Ishikawa (cell line): ENCODE measurements at regions not wholly inside any gene's neighbourhood (a gene's known extent, or its start where the extent isn't known, plus 50 kb on each side); places are given as distances from the start of the nearest gene placed in this dataset.

Source experiments
- CREB1 ChIP-seq: IDR thresholded peaks from 2 replicates; pipeline ENCODE4 v1.6.1; 2012; ENCODE audit warnings: low read depth
- EGR1 ChIP-seq: IDR thresholded peaks from 2 replicates; pipeline ENCODE4 v1.6.1; 2012
- EP300 ChIP-seq: IDR thresholded peaks from 2 replicates; pipeline ENCODE4 v1.6.1; 2012; ENCODE audit warnings: borderline replicate concordance
- FOXM1 ChIP-seq: IDR thresholded peaks from 2 replicates; pipeline ENCODE4 v1.6.1; 2012; ENCODE audit warnings: low read depth, borderline replicate concordance
- MAX ChIP-seq: IDR thresholded peaks from 2 replicates; pipeline ENCODE4 v1.6.1; 2012
- NFIC ChIP-seq: IDR thresholded peaks from 2 replicates; pipeline ENCODE4 v1.6.1; 2012
- RAD21 ChIP-seq: IDR thresholded peaks from 2 replicates; pipeline ENCODE4 v1.6.1; 2012; ENCODE audit warnings: low read depth
- REST ChIP-seq: IDR thresholded peaks from 2 replicates; pipeline ENCODE4 v1.6.1; 2012; ENCODE audit warnings: low read depth, mild to moderate bottlenecking
- TAF1 ChIP-seq: IDR thresholded peaks from 2 replicates; pipeline ENCODE4 v1.6.1; 2012; ENCODE audit warnings: low read depth, mild to moderate bottlenecking
- TCF12 ChIP-seq: IDR thresholded peaks from 2 replicates; pipeline ENCODE4 v1.6.1; 2012; ENCODE audit warnings: low read depth
- TEAD4 ChIP-seq: IDR thresholded peaks from 2 replicates; pipeline ENCODE4 v1.6.1; 2012
- YY1 ChIP-seq: IDR thresholded peaks from 2 replicates; pipeline ENCODE4 v1.6.1; 2012; ENCODE audit warnings: low read depth

- TF ChIP-seq CREB1, result no peak
- no peak for TF ChIP-seq REST
- TF ChIP-seq RAD21, result no peak
- TF ChIP-seq TEAD4, result no peak
- TF ChIP-seq FOXM1, result no peak
- no peak for TF ChIP-seq TCF12
- TF ChIP-seq TAF1, result no peak
- TF ChIP-seq EP300, result no peak
- no peak for TF ChIP-seq MAX
- no peak for TF ChIP-seq YY1
- no peak for TF ChIP-seq EGR1
- no peak for TF ChIP-seq NFIC
These were observed 436.5 kb upstream of the KLHL1 start for GRCh38 chr13:70544706-70545105.
